ENCODE measurements at regions not wholly inside any gene's neighbourhood (a gene's known extent, or its start where the extent isn't known, plus 50 kb on each side); places are given as distances from the start of the nearest gene placed in this dataset.

DNA sequence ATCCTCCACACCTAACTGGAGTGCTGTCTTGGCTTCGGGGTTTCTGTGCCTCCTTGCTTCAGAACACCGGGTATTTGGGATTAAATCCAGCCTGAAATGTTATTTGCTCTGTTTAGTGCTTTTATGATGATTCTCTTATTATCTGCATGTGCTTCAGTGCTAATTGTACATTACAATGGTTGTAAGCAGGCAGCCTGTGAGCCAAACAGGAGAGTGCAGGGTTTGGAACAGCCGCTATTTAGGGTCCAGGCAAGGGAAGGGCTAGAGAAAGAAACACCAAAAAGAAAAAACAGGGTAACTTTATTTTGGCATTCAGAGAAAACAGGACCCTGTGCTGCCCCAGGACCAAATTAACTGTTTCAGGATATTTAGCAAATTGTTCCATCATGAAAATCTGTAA, 72.7 kb downstream of the RCN1 start:
- Histone ChIP-seq H3K79me2 (replicated peaks; ENCODE audit: insufficient read depth) (no peaks in the 10 kb centered on the region), H4K20me1 (replicated peaks; ENCODE audit: insufficient read depth) (no peaks in the 10 kb centered on the region), H3K9me2 (ENCODE audit: insufficient read depth) (0 out of 2 replicates have a peak, but pooled peaks cover 2% of the 10 kb centered on the region), H3K4me2 (no peak overlapping the region), H3K36me3 (ENCODE audit: insufficient read depth) (no peaks in the 10 kb centered on the region), H3K27ac (ENCODE audit: low read depth) (no peak overlapping the region), H3K27me3 (ENCODE audit: insufficient read depth) (no peaks in the 10 kb centered on the region), H3K4me1 (ENCODE audit: insufficient read depth) (peaks cover 7% of the 10 kb centered on the region; the same call in 1 of the 2 replicates), H2AFZ (peak overlapping the region; percentile 23; the same call in 1 of the 2 replicates), H3K4me3 (no peak overlapping the region), H3F3A (replicated peaks; ENCODE audit: low read depth) (no peaks in the 10 kb centered on the region)
- no peak for ATAC-seq
- H3K9me3 Mint-ChIP-seq, result peaks cover 2% of the 10 kb centered on the region; the same call in 1 of the 3 replicates
- H3K27me3 Mint-ChIP-seq (ENCODE audit: insufficient read depth, low read depth, poor library complexity), result no peaks in the 10 kb centered on the region
- peaks cover 11% of the 10 kb centered on the region; the same call in 2 of the 3 replicates for H3K4me1 Mint-ChIP-seq
- TF ChIP-seq, protein P1, sequence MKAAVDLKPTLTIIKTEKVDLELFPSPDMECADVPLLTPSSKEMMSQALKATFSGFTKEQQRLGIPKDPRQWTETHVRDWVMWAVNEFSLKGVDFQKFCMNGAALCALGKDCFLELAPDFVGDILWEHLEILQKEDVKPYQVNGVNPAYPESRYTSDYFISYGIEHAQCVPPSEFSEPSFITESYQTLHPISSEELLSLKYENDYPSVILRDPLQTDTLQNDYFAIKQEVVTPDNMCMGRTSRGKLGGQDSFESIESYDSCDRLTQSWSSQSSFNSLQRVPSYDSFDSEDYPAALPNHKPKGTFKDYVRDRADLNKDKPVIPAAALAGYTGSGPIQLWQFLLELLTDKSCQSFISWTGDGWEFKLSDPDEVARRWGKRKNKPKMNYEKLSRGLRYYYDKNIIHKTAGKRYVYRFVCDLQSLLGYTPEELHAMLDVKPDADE (IDR thresholded peaks at IDR 0.05), result no peak
- no peak for TF ChIP-seq NANOG (IDR thresholded peaks at IDR 0.05; ENCODE audit: borderline replicate concordance)
- TF ChIP-seq, protein P2, sequence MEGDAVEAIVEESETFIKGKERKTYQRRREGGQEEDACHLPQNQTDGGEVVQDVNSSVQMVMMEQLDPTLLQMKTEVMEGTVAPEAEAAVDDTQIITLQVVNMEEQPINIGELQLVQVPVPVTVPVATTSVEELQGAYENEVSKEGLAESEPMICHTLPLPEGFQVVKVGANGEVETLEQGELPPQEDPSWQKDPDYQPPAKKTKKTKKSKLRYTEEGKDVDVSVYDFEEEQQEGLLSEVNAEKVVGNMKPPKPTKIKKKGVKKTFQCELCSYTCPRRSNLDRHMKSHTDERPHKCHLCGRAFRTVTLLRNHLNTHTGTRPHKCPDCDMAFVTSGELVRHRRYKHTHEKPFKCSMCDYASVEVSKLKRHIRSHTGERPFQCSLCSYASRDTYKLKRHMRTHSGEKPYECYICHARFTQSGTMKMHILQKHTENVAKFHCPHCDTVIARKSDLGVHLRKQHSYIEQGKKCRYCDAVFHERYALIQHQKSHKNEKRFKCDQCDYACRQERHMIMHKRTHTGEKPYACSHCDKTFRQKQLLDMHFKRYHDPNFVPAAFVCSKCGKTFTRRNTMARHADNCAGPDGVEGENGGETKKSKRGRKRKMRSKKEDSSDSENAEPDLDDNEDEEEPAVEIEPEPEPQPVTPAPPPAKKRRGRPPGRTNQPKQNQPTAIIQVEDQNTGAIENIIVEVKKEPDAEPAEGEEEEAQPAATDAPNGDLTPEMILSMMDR (conservative IDR thresholded peaks at IDR 0.05; ENCODE audit: low read depth in 2 of 2), result no peak
- TF ChIP-seq EZH2 (IDR thresholded peaks at IDR 0.05; ENCODE audit: low read depth, unreplicated experiment), result no peak
- no peak for TF ChIP-seq ZNF331 (CRISPR knock-in tag; IDR thresholded peaks at IDR 0.05; ENCODE audit: low read depth)
- TF ChIP-seq, protein P3, sequence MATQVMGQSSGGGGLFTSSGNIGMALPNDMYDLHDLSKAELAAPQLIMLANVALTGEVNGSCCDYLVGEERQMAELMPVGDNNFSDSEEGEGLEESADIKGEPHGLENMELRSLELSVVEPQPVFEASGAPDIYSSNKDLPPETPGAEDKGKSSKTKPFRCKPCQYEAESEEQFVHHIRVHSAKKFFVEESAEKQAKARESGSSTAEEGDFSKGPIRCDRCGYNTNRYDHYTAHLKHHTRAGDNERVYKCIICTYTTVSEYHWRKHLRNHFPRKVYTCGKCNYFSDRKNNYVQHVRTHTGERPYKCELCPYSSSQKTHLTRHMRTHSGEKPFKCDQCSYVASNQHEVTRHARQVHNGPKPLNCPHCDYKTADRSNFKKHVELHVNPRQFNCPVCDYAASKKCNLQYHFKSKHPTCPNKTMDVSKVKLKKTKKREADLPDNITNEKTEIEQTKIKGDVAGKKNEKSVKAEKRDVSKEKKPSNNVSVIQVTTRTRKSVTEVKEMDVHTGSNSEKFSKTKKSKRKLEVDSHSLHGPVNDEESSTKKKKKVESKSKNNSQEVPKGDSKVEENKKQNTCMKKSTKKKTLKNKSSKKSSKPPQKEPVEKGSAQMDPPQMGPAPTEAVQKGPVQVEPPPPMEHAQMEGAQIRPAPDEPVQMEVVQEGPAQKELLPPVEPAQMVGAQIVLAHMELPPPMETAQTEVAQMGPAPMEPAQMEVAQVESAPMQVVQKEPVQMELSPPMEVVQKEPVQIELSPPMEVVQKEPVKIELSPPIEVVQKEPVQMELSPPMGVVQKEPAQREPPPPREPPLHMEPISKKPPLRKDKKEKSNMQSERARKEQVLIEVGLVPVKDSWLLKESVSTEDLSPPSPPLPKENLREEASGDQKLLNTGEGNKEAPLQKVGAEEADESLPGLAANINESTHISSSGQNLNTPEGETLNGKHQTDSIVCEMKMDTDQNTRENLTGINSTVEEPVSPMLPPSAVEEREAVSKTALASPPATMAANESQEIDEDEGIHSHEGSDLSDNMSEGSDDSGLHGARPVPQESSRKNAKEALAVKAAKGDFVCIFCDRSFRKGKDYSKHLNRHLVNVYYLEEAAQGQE (IDR thresholded peaks at IDR 0.05; ENCODE audit: unreplicated experiment), result no peak
- TF ChIP-seq JUNB (IDR thresholded peaks at IDR 0.05; ENCODE audit: unreplicated experiment), result no peak
- no peak for TF ChIP-seq ZNF114 (CRISPR knock-in tag; IDR thresholded peaks at IDR 0.05)
- TF ChIP-seq EZH2phosphoT487 (IDR thresholded peaks at IDR 0.05; ENCODE audit: unreplicated experiment), result no peak
- no peak overlapping the region for H3K27ac Mint-ChIP-seq
- no peak overlapping the region for H3K4me3 Mint-ChIP-seq
- no peaks in the 10 kb centered on the region for H3K36me3 Mint-ChIP-seq (ENCODE audit: low read depth)
- no peak for DNase-seq (ENCODE audit: low spot score)

DNA sequence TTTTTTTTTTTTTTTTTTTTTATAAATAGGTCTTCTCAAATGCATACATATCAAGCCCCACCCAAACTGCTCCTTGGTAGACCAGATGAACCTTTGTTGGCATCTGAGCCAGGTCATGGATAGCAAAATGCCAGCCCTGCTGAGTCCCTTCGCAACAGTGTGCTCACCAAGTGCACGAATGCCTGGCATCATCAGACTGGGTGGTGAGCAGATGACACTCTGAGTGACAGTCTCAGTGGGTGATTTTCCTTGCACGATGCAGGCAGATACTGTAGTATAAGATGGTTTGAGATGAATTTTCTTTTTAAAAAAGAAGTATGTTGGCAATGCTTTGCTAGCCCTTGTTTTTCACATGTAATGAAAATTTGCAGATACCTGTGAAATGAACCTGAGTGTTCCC, 74.0 kb downstream of the RCN1 start:
- no peak overlapping the region for H3K27ac Mint-ChIP-seq
- Histone ChIP-seq H3K27me3 (ENCODE audit: insufficient read depth) (no peaks in the 10 kb centered on the region), H3K4me3 (no peak overlapping the region), H3K27ac (ENCODE audit: low read depth) (no peak overlapping the region), H3K36me3 (ENCODE audit: insufficient read depth) (no peaks in the 10 kb centered on the region), H3F3A (replicated peaks; ENCODE audit: low read depth) (no peaks in the 10 kb centered on the region), H4K20me1 (replicated peaks; ENCODE audit: insufficient read depth) (no peaks in the 10 kb centered on the region), H3K4me1 (ENCODE audit: insufficient read depth) (peaks cover 7% of the 10 kb centered on the region; the same call in 1 of the 2 replicates), H2AFZ (no peak overlapping the region), H3K9me2 (ENCODE audit: insufficient read depth) (no peaks in the 10 kb centered on the region), H3K4me2 (no peak overlapping the region), H3K79me2 (replicated peaks; ENCODE audit: insufficient read depth) (no peaks in the 10 kb centered on the region)
- H3K9me3 Mint-ChIP-seq, result no peaks in the 10 kb centered on the region
- no peak for ATAC-seq
- H3K4me3 Mint-ChIP-seq, result no peak overlapping the region
- H3K36me3 Mint-ChIP-seq (ENCODE audit: low read depth), result no peaks in the 10 kb centered on the region
- peaks cover 11% of the 10 kb centered on the region; the same call in 2 of the 3 replicates for H3K4me1 Mint-ChIP-seq
- H3K27me3 Mint-ChIP-seq (ENCODE audit: insufficient read depth, low read depth, poor library complexity), result no peaks in the 10 kb centered on the region
- DNase-seq (ENCODE audit: low spot score), result no peak
- TF ChIP-seq, protein P4, sequence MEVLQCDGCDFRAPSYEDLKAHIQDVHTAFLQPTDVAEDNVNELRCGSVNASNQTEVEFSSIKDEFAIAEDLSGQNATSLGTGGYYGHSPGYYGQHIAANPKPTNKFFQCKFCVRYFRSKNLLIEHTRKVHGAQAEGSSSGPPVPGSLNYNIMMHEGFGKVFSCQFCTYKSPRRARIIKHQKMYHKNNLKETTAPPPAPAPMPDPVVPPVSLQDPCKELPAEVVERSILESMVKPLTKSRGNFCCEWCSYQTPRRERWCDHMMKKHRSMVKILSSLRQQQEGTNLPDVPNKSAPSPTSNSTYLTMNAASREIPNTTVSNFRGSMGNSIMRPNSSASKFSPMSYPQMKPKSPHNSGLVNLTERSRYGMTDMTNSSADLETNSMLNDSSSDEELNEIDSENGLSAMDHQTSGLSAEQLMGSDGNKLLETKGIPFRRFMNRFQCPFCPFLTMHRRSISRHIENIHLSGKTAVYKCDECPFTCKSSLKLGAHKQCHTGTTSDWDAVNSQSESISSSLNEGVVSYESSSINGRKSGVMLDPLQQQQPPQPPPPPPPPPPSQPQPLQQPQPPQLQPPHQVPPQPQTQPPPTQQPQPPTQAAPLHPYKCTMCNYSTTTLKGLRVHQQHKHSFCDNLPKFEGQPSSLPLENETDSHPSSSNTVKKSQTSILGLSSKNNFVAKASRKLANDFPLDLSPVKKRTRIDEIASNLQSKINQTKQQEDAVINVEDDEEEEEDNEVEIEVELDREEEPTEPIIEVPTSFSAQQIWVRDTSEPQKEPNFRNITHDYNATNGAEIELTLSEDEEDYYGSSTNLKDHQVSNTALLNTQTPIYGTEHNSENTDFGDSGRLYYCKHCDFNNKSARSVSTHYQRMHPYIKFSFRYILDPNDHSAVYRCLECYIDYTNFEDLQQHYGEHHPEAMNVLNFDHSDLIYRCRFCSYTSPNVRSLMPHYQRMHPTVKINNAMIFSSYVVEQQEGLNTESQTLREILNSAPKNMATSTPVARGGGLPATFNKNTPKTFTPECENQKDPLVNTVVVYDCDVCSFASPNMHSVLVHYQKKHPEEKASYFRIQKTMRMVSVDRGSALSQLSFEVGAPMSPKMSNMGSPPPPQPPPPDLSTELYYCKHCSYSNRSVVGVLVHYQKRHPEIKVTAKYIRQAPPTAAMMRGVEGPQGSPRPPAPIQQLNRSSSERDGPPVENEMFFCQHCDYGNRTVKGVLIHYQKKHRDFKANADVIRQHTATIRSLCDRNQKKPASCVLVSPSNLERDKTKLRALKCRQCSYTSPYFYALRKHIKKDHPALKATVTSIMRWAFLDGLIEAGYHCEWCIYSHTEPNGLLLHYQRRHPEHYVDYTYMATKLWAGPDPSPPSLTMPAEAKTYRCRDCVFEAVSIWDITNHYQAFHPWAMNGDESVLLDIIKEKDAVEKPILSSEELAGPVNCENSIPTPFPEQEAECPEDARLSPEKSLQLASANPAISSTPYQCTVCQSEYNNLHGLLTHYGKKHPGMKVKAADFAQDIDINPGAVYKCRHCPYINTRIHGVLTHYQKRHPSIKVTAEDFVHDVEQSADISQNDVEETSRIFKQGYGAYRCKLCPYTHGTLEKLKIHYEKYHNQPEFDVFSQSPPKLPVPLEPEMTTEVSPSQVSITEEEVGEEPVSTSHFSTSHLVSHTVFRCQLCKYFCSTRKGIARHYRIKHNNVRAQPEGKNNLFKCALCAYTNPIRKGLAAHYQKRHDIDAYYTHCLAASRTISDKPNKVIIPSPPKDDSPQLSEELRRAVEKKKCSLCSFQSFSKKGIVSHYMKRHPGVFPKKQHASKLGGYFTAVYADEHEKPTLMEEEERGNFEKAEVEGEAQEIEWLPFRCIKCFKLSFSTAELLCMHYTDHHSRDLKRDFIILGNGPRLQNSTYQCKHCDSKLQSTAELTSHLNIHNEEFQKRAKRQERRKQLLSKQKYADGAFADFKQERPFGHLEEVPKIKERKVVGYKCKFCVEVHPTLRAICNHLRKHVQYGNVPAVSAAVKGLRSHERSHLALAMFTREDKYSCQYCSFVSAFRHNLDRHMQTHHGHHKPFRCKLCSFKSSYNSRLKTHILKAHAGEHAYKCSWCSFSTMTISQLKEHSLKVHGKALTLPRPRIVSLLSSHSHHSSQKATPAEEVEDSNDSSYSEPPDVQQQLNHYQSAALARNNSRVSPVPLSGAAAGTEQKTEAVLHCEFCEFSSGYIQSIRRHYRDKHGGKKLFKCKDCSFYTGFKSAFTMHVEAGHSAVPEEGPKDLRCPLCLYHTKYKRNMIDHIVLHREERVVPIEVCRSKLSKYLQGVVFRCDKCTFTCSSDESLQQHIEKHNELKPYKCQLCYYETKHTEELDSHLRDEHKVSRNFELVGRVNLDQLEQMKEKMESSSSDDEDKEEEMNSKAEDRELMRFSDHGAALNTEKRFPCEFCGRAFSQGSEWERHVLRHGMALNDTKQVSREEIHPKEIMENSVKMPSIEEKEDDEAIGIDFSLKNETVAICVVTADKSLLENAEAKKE (CRISPR knock-in tag; IDR thresholded peaks at IDR 0.05), result no peak
- no peak for TF ChIP-seq ZNF114 (CRISPR knock-in tag; IDR thresholded peaks at IDR 0.05)

Measured in GM23338 (cell line).